ENCODE measurements at regions not wholly inside any gene's neighbourhood (a gene's known extent, or its start where the extent isn't known, plus 50 kb on each side); places are given as distances from the start of the nearest gene placed in this dataset.

DNA sequence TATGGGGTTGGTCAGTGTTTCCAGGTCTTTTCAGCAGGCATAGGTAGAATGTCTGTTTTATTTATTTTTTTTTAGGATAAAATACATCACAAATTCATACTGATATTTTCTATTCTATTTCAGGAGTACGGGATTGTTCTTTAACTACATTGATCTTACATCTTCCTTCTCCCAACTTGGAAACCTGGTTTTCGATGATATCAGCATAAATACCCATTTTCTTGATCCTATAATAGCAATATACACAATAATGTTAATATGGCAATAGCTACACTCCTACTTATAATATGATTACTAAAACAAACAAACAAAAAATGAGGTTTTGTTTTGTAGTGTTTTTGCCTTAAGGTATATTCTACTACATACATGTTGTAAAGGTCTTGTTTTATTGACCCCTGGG is 962.4 kb upstream of the GOT2 start:
- TF ChIP-seq, protein P1, sequence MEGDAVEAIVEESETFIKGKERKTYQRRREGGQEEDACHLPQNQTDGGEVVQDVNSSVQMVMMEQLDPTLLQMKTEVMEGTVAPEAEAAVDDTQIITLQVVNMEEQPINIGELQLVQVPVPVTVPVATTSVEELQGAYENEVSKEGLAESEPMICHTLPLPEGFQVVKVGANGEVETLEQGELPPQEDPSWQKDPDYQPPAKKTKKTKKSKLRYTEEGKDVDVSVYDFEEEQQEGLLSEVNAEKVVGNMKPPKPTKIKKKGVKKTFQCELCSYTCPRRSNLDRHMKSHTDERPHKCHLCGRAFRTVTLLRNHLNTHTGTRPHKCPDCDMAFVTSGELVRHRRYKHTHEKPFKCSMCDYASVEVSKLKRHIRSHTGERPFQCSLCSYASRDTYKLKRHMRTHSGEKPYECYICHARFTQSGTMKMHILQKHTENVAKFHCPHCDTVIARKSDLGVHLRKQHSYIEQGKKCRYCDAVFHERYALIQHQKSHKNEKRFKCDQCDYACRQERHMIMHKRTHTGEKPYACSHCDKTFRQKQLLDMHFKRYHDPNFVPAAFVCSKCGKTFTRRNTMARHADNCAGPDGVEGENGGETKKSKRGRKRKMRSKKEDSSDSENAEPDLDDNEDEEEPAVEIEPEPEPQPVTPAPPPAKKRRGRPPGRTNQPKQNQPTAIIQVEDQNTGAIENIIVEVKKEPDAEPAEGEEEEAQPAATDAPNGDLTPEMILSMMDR (conservative IDR thresholded peaks at IDR 0.05; ENCODE audit: low read depth in 2 of 2), result no peak
- TF ChIP-seq POLR2AphosphoS5 (IDR thresholded peaks at IDR 0.05; ENCODE audit: low read depth) (no peak), EZH2phosphoT487 (IDR thresholded peaks at IDR 0.05; ENCODE audit: unreplicated experiment) (no peak), EZH2 (IDR thresholded peaks at IDR 0.05; ENCODE audit: low read depth, unreplicated experiment) (no peak), JUNB (IDR thresholded peaks at IDR 0.05; ENCODE audit: unreplicated experiment) (no peak), CREB1 (CRISPR knock-in tag; IDR thresholded peaks at IDR 0.05; ENCODE audit: low read depth) (no peak), ZNF331 (CRISPR knock-in tag; IDR thresholded peaks at IDR 0.05; ENCODE audit: low read depth) (no peak), NANOG (IDR thresholded peaks at IDR 0.05; ENCODE audit: borderline replicate concordance) (no peak), STAT1 (IDR thresholded peaks at IDR 0.05; ENCODE audit: unreplicated experiment) (no peak)
- TF ChIP-seq, protein P2, sequence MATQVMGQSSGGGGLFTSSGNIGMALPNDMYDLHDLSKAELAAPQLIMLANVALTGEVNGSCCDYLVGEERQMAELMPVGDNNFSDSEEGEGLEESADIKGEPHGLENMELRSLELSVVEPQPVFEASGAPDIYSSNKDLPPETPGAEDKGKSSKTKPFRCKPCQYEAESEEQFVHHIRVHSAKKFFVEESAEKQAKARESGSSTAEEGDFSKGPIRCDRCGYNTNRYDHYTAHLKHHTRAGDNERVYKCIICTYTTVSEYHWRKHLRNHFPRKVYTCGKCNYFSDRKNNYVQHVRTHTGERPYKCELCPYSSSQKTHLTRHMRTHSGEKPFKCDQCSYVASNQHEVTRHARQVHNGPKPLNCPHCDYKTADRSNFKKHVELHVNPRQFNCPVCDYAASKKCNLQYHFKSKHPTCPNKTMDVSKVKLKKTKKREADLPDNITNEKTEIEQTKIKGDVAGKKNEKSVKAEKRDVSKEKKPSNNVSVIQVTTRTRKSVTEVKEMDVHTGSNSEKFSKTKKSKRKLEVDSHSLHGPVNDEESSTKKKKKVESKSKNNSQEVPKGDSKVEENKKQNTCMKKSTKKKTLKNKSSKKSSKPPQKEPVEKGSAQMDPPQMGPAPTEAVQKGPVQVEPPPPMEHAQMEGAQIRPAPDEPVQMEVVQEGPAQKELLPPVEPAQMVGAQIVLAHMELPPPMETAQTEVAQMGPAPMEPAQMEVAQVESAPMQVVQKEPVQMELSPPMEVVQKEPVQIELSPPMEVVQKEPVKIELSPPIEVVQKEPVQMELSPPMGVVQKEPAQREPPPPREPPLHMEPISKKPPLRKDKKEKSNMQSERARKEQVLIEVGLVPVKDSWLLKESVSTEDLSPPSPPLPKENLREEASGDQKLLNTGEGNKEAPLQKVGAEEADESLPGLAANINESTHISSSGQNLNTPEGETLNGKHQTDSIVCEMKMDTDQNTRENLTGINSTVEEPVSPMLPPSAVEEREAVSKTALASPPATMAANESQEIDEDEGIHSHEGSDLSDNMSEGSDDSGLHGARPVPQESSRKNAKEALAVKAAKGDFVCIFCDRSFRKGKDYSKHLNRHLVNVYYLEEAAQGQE (IDR thresholded peaks at IDR 0.05; ENCODE audit: unreplicated experiment), result no peak
- TF ChIP-seq, protein P3, sequence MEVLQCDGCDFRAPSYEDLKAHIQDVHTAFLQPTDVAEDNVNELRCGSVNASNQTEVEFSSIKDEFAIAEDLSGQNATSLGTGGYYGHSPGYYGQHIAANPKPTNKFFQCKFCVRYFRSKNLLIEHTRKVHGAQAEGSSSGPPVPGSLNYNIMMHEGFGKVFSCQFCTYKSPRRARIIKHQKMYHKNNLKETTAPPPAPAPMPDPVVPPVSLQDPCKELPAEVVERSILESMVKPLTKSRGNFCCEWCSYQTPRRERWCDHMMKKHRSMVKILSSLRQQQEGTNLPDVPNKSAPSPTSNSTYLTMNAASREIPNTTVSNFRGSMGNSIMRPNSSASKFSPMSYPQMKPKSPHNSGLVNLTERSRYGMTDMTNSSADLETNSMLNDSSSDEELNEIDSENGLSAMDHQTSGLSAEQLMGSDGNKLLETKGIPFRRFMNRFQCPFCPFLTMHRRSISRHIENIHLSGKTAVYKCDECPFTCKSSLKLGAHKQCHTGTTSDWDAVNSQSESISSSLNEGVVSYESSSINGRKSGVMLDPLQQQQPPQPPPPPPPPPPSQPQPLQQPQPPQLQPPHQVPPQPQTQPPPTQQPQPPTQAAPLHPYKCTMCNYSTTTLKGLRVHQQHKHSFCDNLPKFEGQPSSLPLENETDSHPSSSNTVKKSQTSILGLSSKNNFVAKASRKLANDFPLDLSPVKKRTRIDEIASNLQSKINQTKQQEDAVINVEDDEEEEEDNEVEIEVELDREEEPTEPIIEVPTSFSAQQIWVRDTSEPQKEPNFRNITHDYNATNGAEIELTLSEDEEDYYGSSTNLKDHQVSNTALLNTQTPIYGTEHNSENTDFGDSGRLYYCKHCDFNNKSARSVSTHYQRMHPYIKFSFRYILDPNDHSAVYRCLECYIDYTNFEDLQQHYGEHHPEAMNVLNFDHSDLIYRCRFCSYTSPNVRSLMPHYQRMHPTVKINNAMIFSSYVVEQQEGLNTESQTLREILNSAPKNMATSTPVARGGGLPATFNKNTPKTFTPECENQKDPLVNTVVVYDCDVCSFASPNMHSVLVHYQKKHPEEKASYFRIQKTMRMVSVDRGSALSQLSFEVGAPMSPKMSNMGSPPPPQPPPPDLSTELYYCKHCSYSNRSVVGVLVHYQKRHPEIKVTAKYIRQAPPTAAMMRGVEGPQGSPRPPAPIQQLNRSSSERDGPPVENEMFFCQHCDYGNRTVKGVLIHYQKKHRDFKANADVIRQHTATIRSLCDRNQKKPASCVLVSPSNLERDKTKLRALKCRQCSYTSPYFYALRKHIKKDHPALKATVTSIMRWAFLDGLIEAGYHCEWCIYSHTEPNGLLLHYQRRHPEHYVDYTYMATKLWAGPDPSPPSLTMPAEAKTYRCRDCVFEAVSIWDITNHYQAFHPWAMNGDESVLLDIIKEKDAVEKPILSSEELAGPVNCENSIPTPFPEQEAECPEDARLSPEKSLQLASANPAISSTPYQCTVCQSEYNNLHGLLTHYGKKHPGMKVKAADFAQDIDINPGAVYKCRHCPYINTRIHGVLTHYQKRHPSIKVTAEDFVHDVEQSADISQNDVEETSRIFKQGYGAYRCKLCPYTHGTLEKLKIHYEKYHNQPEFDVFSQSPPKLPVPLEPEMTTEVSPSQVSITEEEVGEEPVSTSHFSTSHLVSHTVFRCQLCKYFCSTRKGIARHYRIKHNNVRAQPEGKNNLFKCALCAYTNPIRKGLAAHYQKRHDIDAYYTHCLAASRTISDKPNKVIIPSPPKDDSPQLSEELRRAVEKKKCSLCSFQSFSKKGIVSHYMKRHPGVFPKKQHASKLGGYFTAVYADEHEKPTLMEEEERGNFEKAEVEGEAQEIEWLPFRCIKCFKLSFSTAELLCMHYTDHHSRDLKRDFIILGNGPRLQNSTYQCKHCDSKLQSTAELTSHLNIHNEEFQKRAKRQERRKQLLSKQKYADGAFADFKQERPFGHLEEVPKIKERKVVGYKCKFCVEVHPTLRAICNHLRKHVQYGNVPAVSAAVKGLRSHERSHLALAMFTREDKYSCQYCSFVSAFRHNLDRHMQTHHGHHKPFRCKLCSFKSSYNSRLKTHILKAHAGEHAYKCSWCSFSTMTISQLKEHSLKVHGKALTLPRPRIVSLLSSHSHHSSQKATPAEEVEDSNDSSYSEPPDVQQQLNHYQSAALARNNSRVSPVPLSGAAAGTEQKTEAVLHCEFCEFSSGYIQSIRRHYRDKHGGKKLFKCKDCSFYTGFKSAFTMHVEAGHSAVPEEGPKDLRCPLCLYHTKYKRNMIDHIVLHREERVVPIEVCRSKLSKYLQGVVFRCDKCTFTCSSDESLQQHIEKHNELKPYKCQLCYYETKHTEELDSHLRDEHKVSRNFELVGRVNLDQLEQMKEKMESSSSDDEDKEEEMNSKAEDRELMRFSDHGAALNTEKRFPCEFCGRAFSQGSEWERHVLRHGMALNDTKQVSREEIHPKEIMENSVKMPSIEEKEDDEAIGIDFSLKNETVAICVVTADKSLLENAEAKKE (CRISPR knock-in tag; IDR thresholded peaks at IDR 0.05), result no peak
- TF ChIP-seq, protein P4, sequence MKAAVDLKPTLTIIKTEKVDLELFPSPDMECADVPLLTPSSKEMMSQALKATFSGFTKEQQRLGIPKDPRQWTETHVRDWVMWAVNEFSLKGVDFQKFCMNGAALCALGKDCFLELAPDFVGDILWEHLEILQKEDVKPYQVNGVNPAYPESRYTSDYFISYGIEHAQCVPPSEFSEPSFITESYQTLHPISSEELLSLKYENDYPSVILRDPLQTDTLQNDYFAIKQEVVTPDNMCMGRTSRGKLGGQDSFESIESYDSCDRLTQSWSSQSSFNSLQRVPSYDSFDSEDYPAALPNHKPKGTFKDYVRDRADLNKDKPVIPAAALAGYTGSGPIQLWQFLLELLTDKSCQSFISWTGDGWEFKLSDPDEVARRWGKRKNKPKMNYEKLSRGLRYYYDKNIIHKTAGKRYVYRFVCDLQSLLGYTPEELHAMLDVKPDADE (IDR thresholded peaks at IDR 0.05), result no peak
